B cell (primary cell): ENCODE measurements at regions not wholly inside any gene's neighbourhood (a gene's known extent, or its start where the extent isn't known, plus 50 kb on each side); places are given as distances from the start of the nearest gene placed in this dataset.

ENCODE experiments used
- CTCF ChIP-seq: fragments of 200-600 bp; IDR thresholded peaks from one replicate; pipeline ENCODE4 v1.8.0; 2022; ENCODE audit warnings: antibody characterized with exemption, mild to moderate bottlenecking
- EZH2 ChIP-seq: IDR thresholded peaks from 2 replicates; pipeline ENCODE4 v1.6.1; 2012; ENCODE audit warnings: borderline replicate concordance, low read depth, mild to moderate bottlenecking, moderate library complexity, low read length; ENCODE audit not compliant: insufficient read depth, poor library complexity, severe bottlenecking

GRCh38 chr2:236776695-236777251 is 207.1 kb downstream of the ACKR3 start:
- no peak for TF ChIP-seq CTCF
- TF ChIP-seq EZH2: no peak
